ENCODE measurements at regions not wholly inside any gene's neighbourhood (a gene's known extent, or its start where the extent isn't known, plus 50 kb on each side); places are given as distances from the start of the nearest gene placed in this dataset.

DNA sequence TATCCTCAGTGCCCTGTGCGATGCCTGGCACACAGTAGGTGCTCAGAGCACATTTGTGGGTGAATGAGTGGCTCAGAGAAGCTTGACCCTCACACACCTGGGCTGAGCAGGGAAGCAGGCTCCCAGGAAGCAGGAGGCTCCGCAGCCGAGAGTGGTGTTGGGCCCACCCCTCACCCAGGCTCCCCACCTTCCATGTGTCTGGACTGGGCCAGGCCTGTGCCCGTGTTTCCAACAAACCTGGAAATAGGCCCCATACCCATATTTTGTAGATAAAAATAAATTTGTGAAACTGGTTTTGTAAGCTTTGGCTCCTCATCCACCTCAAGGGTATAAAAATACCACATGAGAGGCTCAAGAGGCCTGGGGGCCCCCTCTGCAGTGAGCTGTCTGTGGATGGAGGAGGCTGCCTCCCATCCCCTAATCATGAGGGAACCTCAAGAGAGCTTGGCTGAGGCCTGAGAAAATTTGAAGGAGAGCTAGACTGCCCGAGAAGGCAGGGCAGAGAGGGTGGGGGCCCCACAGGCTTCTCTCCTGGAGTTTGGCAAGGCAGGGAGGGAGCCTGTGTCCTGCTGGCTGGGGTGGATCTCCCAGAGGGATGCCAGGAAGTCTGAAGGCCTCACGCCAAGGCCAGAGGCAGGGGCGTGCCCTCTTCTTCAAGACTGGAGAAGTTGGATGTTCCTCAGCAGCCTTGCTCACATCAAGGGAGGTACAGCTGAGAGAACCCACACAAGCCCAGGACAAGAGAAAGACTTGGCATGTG, 147.0 kb upstream of the NECTIN1 start:
- H3K36me3 ChIP-seq (ENCODE audit: low read depth), result no peaks in the 10 kb centered on the region
- H4K20me1 ChIP-seq (ENCODE audit: insufficient read depth), result no peaks in the 10 kb centered on the region
- CTCF ChIA-PET, result no interaction called here
- H3K27ac ChIP-seq, result no peak overlapping the region
- no peak overlapping the region for H3K4me3 ChIP-seq
- no peaks in the 10 kb centered on the region for H3K9me3 ChIP-seq (ENCODE audit: insufficient read depth, low read depth)
- H3K9me2 ChIP-seq (ENCODE audit: insufficient read depth), result no peaks in the 10 kb centered on the region
- POLR2A ChIA-PET (ENCODE audit: unreplicated experiment), result no interaction called here
- no peak overlapping the region for H2AFZ ChIP-seq
- H3K27me3 ChIP-seq (ENCODE audit: insufficient read depth, low read depth), result peaks cover 86% of the 10 kb centered on the region
- H3F3A ChIP-seq (ENCODE audit: insufficient read depth, low read depth), result no peaks in the 10 kb centered on the region
- BruUV-seq (replicated peaks), result no TSS peak
- DNase-seq, result no peak
- no peaks in the 10 kb centered on the region for H3K79me2 ChIP-seq (ENCODE audit: low read depth)
- TF ChIP-seq, protein P1, sequence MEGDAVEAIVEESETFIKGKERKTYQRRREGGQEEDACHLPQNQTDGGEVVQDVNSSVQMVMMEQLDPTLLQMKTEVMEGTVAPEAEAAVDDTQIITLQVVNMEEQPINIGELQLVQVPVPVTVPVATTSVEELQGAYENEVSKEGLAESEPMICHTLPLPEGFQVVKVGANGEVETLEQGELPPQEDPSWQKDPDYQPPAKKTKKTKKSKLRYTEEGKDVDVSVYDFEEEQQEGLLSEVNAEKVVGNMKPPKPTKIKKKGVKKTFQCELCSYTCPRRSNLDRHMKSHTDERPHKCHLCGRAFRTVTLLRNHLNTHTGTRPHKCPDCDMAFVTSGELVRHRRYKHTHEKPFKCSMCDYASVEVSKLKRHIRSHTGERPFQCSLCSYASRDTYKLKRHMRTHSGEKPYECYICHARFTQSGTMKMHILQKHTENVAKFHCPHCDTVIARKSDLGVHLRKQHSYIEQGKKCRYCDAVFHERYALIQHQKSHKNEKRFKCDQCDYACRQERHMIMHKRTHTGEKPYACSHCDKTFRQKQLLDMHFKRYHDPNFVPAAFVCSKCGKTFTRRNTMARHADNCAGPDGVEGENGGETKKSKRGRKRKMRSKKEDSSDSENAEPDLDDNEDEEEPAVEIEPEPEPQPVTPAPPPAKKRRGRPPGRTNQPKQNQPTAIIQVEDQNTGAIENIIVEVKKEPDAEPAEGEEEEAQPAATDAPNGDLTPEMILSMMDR (conservative IDR thresholded peaks at IDR 0.05), result no peak
- no peak for TF ChIP-seq EZH2 (IDR thresholded peaks at IDR 0.05; ENCODE audit: low read depth)
- H3K4me2 ChIP-seq, result no peak overlapping the region
- intact Hi-C loops (cut with micrococcal nuclease; ENCODE audit: unreplicated experiment), result no loop called here
- H3K4me1 ChIP-seq (replicated peaks; ENCODE audit: insufficient read depth), result no peaks in the 10 kb centered on the region

DNA sequence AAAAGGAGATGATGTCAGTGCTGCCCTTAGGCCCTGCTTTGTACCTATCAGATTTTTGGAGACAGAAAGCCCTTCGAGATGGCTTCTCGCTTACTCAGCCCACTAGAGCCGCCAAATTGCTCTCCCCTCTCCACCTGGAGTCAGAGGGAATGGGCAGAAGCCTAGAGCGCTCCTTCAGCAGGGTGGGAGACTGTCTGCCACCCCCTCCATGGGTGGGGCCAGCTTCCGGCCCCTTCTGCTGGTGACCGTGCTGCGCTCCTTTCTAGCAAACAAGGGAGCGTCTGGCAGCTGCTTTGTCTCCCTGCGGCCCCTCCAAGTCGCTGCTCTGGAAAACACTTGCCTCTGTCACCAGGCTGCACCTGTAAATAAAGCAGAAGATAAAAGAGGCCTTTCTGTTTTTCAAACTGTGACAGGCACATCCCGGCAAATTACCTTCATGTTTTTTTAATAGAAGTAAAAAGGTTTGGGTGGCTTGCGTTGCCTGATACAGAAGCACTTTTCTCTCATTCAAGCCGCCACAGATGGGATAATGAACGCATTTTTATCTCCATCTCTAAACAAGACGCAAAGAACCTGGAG, 145.7 kb upstream of the NECTIN1 start:
- H4K20me1 ChIP-seq (ENCODE audit: insufficient read depth), result no peaks in the 10 kb centered on the region
- peaks cover 92% of the 10 kb centered on the region for H3K27me3 ChIP-seq (ENCODE audit: insufficient read depth, low read depth)
- no peak for DNase-seq
- BruUV-seq (replicated peaks), result no TSS peak
- ChIA-PET POLR2A (ENCODE audit: unreplicated experiment) (no interaction called here), CTCF (no interaction called here)
- intact Hi-C loops (cut with micrococcal nuclease; ENCODE audit: unreplicated experiment), result no loop called here
- no peaks in the 10 kb centered on the region for H3K9me3 ChIP-seq (ENCODE audit: insufficient read depth, low read depth)
- H2AFZ ChIP-seq, result no peak overlapping the region
- no peaks in the 10 kb centered on the region for H3K4me1 ChIP-seq (replicated peaks; ENCODE audit: insufficient read depth)
- no peaks in the 10 kb centered on the region for H3K9me2 ChIP-seq (ENCODE audit: insufficient read depth)
- no peak overlapping the region for H3K27ac ChIP-seq
- H3K4me2 ChIP-seq, result no peak overlapping the region
- no peaks in the 10 kb centered on the region for H3K79me2 ChIP-seq (ENCODE audit: low read depth)
- no peak overlapping the region for H3K4me3 ChIP-seq
- TF ChIP-seq EZH2 (IDR thresholded peaks at IDR 0.05; ENCODE audit: low read depth), result no peak
- TF ChIP-seq, protein P1 (conservative IDR thresholded peaks at IDR 0.05), result no peak
- H3F3A ChIP-seq (ENCODE audit: insufficient read depth, low read depth), result no peaks in the 10 kb centered on the region
- H3K36me3 ChIP-seq (ENCODE audit: low read depth), result no peaks in the 10 kb centered on the region

DNA sequence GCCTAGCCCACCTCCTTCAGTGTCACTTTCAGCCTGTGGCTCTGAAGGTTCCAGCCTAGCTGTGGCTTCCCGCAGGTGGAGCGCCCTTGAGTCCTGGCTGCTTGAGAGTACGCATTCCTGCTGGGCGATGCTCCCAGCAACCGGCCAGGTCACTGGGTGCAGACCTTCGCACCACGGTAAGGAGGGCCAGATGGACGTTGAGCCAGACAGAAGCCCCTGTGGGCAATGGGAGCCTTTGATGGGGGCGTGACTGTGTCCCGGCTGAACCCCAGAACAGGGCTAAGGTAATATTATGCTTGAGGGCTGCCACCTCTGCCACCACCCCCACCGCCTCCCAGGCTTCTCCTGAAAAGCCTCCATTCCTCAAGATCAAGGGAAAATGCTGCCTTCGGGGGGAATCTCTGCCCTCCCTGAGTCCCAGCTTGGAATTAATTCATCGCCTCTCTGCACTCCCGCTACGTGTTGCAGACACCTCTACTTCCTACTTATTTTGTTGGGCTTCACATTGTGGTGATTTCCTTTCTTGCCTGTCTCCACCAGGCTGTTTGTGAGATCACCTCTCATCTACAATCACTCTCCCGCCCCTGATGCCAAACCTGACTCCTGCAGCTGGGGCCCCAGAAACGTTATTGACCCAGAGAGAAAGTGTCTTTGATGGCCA, 144.9 kb upstream of the NECTIN1 start:
- no peak for DNase-seq
- Histone ChIP-seq H3K9me2 (ENCODE audit: insufficient read depth) (no peaks in the 10 kb centered on the region), H2AFZ (no peak overlapping the region), H3K4me2 (no peak overlapping the region), H3K27me3 (ENCODE audit: insufficient read depth, low read depth) (peaks cover 92% of the 10 kb centered on the region), H3K36me3 (ENCODE audit: low read depth) (no peaks in the 10 kb centered on the region), H3K27ac (no peak overlapping the region), H3K4me1 (replicated peaks; ENCODE audit: insufficient read depth) (no peaks in the 10 kb centered on the region), H3F3A (ENCODE audit: insufficient read depth, low read depth) (no peaks in the 10 kb centered on the region), H3K4me3 (no peak overlapping the region), H4K20me1 (ENCODE audit: insufficient read depth) (no peaks in the 10 kb centered on the region), H3K9me3 (ENCODE audit: insufficient read depth, low read depth) (no peaks in the 10 kb centered on the region), H3K79me2 (ENCODE audit: low read depth) (no peaks in the 10 kb centered on the region)
- ChIA-PET POLR2A (ENCODE audit: unreplicated experiment) (no interaction called here), CTCF (no interaction called here)
- no TSS peak for BruUV-seq (replicated peaks)
- intact Hi-C loops (cut with micrococcal nuclease; ENCODE audit: unreplicated experiment), result no loop called here
- TF ChIP-seq EZH2 (IDR thresholded peaks at IDR 0.05; ENCODE audit: low read depth), result no peak
- TF ChIP-seq, protein P1 (conservative IDR thresholded peaks at IDR 0.05), result no peak
